HG02840 (cell line): ENCODE measurements at regions not wholly inside any gene's neighbourhood (a gene's known extent, or its start where the extent isn't known, plus 50 kb on each side); places are given as distances from the start of the nearest gene placed in this dataset.
"Not testable (repeated sequence)": the region's sequence is repeated elsewhere in the genome, so short reads cannot be mapped to it uniquely, and the experiment has no call there.

Experiments used
- ATAC-seq: cut with Tn5 transposase; IDR thresholded peaks from one replicate; pipeline ENCODE4 v1.9.1; 2021; ENCODE audit warnings: mild to moderate bottlenecking, moderate library complexity, moderate number of reproducible peaks; ENCODE audit not compliant: unreplicated experiment, low FRiP score

- no peak for ATAC-seq
Measured at GRCh38 chr3:110494728-110495127, 576.9 kb upstream of the NECTIN3 start.

GRCh38 chr3:110495201-110495927, 576.3 kb upstream of the NECTIN3 start:
- ATAC-seq = no peak

DNA sequence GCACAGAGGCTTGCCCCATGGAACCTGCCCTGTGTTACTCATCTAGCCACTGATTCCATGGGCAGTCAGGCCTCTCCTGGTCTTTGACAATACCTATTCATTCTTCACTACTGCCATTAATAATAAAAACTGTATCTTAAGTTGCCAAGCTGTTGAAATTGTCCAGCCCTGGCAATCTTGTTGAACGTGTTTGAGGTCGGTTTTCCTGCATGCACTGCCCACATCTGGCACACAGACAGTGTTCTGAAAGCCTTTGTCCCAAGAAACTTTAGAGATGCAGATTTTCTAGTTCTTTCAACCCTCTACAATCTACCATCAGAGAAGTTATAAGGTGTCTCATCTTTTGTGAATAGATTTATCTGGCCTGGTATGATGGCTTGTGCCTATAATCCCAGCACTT, 567.2 kb upstream of the NECTIN3 start:
- ATAC-seq = no peak

DNA sequence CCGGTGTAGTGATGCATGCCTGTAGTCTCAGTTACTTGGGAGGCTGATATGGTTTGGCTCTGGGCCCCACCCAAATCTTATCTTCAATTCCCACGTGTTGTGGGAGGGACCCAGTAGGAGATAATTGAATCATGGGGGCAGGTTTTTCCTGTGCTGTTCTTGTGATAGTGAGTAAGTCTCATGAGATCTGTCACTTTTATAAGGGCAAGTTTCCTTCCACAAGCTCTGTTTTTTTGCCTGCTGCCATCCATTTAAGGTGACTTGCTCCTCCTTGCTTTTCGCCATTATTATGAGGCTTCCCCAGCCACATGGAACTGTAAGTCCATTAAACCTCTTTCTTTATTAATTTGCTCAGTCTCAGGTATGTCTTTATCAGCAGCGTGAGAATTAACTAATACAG, 566.7 kb upstream of the NECTIN3 start:
- ATAC-seq = no peak

GRCh38 chr3:110506890-110507289, 564.7 kb upstream of the NECTIN3 start:
- ATAC-seq = no peak

GRCh38 chr3:110507570-110507969, 564.0 kb upstream of the NECTIN3 start:
- not testable (repeated sequence) for ATAC-seq

GRCh38 chr3:110512961-110513360, 558.7 kb upstream of the NECTIN3 start:
- ATAC-seq = no peak

GRCh38 chr3:110518031-110518430, 553.6 kb upstream of the NECTIN3 start:
- ATAC-seq = no peak

DNA sequence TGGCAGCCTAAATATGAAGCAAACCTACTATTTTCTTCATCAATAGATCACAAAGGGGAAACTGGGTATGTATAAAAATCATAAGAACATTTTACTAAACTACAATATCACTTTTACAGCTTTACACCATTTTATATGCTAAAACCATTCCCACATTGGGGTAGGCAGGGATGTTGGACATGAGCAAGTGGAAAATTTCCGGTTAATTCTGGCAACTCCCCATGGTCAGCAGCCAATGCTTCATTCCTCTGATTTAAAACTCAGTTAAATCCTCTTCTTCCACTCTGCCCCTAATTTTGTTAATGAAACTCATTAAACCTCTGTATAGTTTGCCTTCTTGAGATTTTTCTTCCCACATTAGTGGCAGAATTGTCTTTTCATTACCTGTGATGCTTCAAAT, 552.5 kb upstream of the NECTIN3 start:
- ATAC-seq = no peak

DNA sequence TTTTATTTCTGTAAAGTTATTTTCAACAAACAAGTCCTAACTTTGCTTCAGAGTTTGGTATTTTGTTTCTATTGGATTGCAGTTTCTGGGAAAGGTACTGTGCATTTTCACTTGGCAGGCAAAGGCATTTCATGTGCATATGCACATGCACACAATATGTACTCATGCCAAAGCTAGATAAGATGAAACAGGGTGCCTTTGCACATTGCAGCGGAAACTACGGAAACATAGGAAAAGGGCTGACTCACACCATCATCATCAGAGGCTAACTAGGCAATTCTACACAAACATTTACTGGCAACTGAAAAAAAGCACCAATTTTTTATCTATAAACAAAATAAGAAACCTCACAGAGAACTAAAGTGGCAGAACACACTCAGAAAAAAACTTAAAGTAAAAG, 550.6 kb upstream of the NECTIN3 start:
- no peak for ATAC-seq

- not testable (repeated sequence) for ATAC-seq
Measured at GRCh38 chr3:110525558-110526064, 546.0 kb upstream of the NECTIN3 start.

DNA sequence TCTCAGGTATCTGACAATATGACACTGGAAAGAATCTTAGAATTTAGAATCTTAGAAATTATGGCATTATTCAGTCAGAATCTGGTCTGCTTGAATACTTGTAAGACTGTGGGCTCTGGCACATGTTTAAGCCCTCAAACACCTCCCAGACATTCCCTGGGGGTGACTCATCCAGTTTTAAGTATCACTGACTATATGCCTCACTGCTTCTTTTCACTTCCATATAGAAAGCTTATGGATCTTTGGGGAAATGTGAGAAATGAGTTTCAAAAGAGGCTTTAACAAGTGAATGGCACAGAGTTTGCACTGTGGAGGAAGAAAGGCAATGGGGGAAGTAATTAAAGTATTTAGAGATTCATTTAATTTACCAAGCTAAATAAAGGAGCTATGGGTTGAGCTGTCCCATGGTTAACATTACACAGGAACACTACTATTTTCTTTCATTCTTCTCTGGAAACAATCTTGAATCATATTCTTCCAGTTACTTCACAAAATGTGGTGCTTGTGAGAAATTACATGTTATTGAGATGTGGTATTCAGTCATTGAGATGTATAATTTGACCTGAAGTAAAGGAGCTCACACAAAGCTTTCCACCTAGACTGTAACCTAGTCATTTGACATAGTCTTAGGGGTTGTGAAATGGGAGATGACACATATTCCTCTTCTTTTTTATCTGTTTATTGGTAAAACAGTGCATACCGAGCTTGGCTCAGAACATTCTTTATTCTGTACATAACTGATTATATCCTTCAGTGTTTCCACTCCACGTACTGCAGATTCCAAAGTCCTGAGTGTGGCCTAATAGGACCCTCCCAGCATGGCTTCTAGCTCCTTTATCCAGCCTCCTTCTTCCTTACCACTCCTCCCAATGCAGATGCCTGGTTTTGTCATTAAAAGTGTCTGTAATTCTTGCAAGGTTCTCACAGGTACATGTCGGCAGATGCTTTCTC, 544.6 kb upstream of the NECTIN3 start:
- no peak for ATAC-seq

DNA sequence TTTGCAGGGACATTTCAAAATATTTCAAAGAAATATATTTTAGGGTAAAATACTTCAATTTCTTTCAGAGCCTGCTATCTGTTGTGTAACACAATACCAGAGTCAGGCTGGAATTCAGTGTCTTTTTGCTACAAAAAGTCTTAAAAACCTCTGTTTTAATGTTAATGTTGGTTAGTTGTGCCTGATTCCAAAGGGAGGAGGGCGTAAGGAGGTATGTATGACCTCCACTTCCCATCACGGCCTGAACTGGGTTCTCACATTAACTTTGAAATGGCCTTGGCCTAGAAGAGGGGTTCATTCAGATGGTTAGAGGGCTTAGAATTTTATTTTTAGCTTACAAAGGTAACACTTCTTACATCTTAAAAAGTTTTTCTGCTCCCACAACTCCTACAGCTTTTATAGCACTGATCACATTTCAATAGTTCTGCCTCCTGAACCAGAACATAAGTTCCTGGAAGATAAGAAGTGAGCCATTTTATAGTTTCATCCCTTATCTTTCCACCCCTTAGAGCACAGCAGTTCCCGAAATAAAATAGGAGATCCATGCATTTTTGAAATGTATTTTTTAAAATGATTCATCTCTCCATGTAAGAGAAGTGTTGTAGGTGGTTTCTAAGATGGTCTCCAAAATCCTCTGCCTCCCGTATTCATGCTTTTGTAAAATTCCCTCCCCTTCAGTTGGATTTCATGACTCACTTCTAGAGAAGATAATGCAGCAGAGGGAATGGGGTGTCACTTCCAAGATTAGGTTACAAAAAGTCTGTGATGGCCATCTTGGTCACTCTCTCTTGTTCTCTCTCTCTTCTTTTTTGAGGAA, 543.1 kb upstream of the NECTIN3 start:
- ATAC-seq = no peak

DNA sequence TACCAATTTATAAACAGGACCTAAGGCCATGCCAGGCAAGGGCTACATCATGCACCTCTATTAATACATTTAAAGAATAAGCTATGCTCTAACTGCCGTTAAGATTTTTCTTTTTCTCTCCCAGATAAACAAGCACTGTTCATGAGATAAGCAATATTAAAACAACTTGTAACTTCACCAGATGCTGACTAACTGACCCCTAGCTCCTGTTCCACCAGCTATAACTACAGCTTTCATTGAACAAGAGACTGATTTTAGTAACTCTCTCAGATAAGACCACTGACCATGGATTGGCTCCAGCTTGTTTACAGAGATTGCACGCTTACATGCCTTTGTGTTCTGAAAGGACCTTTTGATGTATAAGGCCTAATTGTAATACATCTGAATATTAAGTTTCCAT, 540.7 kb upstream of the NECTIN3 start:
- ATAC-seq = no peak

GRCh38 chr3:110533089-110533488, 538.5 kb upstream of the NECTIN3 start:
- no peak for ATAC-seq

- no peak for ATAC-seq
Measured at GRCh38 chr3:110542552-110543150, 529.0 kb upstream of the NECTIN3 start.

DNA sequence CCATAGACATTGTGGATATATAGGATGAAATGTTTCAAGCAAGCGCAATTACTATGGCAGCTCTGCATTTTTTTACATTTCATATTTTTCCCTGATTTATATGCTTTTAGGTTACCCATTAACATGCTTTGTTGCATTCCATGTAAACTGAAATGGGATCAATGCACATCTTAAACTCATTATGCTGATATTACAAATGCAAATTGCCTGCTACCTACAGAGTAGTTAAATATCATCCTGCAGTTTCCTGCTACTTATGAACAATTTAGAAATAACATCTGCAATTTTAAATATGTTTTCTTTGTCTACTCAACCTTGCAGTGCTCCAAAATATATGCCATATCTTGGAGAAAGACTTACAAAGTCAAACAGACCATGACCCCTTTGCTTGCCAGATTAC, 526.9 kb upstream of the NECTIN3 start:
- ATAC-seq = no peak

DNA sequence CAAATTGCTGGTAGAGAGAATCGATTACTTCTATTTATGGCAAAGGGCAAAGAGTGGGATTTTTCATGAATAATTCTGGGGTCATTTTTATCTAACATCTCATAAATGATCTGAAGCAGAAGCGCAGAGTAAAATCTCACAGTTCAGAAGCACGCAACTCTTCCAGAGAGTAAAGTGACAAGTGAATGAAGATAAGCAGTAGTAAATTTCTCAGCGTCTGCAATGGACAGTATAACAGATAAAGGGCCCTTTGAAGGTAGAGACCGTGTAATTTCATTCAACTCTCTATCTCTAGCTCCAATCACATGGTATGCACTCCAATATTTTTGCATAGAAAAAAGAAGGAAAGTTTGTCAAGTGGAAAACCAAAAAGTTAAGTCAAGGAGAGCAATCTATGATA, 521.1 kb upstream of the NECTIN3 start:
- ATAC-seq = no peak

- no peak for ATAC-seq
Measured at GRCh38 chr3:110562621-110563020, 509.0 kb upstream of the NECTIN3 start.

DNA sequence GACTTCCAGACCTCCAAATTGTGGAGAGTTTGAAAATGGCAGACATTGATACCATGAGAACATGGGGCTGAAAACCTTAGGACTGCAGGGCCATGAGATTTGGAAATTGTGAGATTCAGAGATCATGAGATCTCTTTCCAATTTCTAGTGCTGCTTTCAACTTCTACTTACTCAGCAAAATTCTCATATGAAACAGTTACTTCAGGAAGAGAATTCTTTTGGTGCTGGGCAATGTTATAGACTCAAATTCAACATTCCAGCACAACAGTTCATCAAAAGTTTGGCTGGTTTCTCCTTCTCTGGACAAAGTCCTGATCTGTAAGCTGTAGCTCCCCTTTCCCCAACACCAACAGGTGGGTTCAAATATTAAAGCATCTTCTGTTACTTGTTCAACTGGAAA, 506.9 kb upstream of the NECTIN3 start:
- ATAC-seq = no peak
